ENCODE measurements at regions not wholly inside any gene's neighbourhood (a gene's known extent, or its start where the extent isn't known, plus 50 kb on each side); places are given as distances from the start of the nearest gene placed in this dataset.

GRCh38 chr15:92749216-92749615 is 93.6 kb upstream of the FAM174B start:
- Histone ChIP-seq H3K27ac (ENCODE audit: low read depth, low read length) (no peak overlapping the region), H3K4me1 (replicated peaks in 1 of 4; ENCODE audit: control insufficient read depth in 3 of 4, insufficient read depth in 4 of 4, low read length in 3 of 4) (no peaks in the 10 kb centered on the region), H3K27me3 (replicated peaks in 1 of 4; ENCODE audit: control insufficient read depth in 3 of 4, extremely low read depth in 1 of 4, insufficient read depth in 3 of 4, low read length in 3 of 4) (no peaks in the 10 kb centered on the region), H3K4me2 (ENCODE audit: insufficient read depth in 1 of 2, low read depth in 2 of 2, low read length in 2 of 2) (no peak overlapping the region), H3K9ac (replicated peaks in 1 of 4; ENCODE audit: extremely low read depth in 1 of 4, low read depth in 3 of 4, low read length in 3 of 4) (no peak overlapping the region), H4K8ac (ENCODE audit: extremely low read depth, insufficient read depth, low read length) (no peak overlapping the region), H3K23me2 (ENCODE audit: low read depth, low read length) (no peaks in the 10 kb centered on the region), H2BK120ac (replicated peaks; ENCODE audit: low read depth, low read length) (no peak overlapping the region), H2BK20ac (ENCODE audit: low read length) (no peak overlapping the region), H3K36me3 (ENCODE audit: control insufficient read depth in 2 of 4, insufficient read depth in 4 of 4, low read length in 3 of 4) (no peaks in the 10 kb centered on the region), H3K14ac (ENCODE audit: insufficient read length) (no peak overlapping the region), H2AK5ac (ENCODE audit: low read depth, low read length) (no peak overlapping the region), H2AFZ (ENCODE audit: low read length) (no peak overlapping the region), H3K56ac (replicated peaks; ENCODE audit: insufficient read length, low read depth, low read length) (no peak overlapping the region), H4K91ac (replicated peaks; ENCODE audit: insufficient read length, low read length) (no peak overlapping the region), H3K4me3 (ENCODE audit: extremely low read depth in 1 of 4, insufficient read depth in 2 of 4, low read depth in 3 of 4, low read length in 4 of 4) (no peak overlapping the region), H2BK12ac (ENCODE audit: low read depth, low read length) (no peak overlapping the region), H3K79me1 (ENCODE audit: low read depth, low read length) (no peaks in the 10 kb centered on the region), H2BK15ac (ENCODE audit: low read length) (no peak overlapping the region), H3K18ac (ENCODE audit: extremely low read depth, low read length) (no peak overlapping the region), H3K9me3 (ENCODE audit: insufficient read depth in 2 of 2, low read depth in 1 of 2, low read length in 1 of 2) (no peaks in the 10 kb centered on the region), H4K5ac (ENCODE audit: insufficient read length, low read depth, low read length) (no peak overlapping the region), H3K23ac (ENCODE audit: insufficient read length) (no peak overlapping the region), H2BK5ac (ENCODE audit: low read depth, low read length) (no peak overlapping the region), H3K79me2 (ENCODE audit: control insufficient read depth in 1 of 2, insufficient read depth in 2 of 2, low read length in 2 of 2) (no peaks in the 10 kb centered on the region), H3K4ac (replicated peaks; ENCODE audit: insufficient read length, low read depth, low read length) (no peak overlapping the region), H4K20me1 (replicated peaks in 1 of 2; ENCODE audit: control insufficient read depth in 1 of 2, insufficient read depth in 2 of 2, low read length in 2 of 2) (no peaks in the 10 kb centered on the region)
- FAIRE-seq: no peak
- 91% methylated on average over 4 of the region's 4 CpGs; no CpG with 5 or more reads in 1 of the 2 experiments for WGBS, 2 experiments (ENCODE audit: extremely low coverage in 1 of 2, insufficient coverage in 1 of 2, insufficient read length in 1 of 2, insufficient replicate concordance in 2 of 2, low coverage in 1 of 2, low lambda C conversion rate in 2 of 2, missing lambda C conversion rate in 1 of 2)
- TF ChIP-seq SP4 (IDR thresholded peaks at IDR 0.05; ENCODE audit: low read length): no peak
- TF ChIP-seq, protein P1, sequence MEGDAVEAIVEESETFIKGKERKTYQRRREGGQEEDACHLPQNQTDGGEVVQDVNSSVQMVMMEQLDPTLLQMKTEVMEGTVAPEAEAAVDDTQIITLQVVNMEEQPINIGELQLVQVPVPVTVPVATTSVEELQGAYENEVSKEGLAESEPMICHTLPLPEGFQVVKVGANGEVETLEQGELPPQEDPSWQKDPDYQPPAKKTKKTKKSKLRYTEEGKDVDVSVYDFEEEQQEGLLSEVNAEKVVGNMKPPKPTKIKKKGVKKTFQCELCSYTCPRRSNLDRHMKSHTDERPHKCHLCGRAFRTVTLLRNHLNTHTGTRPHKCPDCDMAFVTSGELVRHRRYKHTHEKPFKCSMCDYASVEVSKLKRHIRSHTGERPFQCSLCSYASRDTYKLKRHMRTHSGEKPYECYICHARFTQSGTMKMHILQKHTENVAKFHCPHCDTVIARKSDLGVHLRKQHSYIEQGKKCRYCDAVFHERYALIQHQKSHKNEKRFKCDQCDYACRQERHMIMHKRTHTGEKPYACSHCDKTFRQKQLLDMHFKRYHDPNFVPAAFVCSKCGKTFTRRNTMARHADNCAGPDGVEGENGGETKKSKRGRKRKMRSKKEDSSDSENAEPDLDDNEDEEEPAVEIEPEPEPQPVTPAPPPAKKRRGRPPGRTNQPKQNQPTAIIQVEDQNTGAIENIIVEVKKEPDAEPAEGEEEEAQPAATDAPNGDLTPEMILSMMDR (IDR thresholded peaks at IDR 0.05; ENCODE audit: control extremely low read depth in 1 of 3, insufficient read depth in 1 of 3, low read depth in 1 of 3, low read length in 3 of 3): no peak
- TF ChIP-seq EP300 (IDR thresholded peaks at IDR 0.05; ENCODE audit: borderline replicate concordance in 1 of 2, low read depth in 2 of 2, low read length in 2 of 2): no peak
- no peak for TF ChIP-seq RBBP5 (IDR thresholded peaks at IDR 0.05; ENCODE audit: borderline replicate concordance, low read depth, low read length)
- no peak for TF ChIP-seq PHF8 (conservative IDR thresholded peaks at IDR 0.05; ENCODE audit: low read depth, low read length)
- CTCF ChIA-PET (ENCODE audit: partially characterized antibody): interaction anchor here (0.6 to 1.2 kb wide), 2 partner anchors 31 to 185 kb away, joined by 3 read pairs; no protein-coding TSS in a partner anchor
- no peak for DNase-seq (ENCODE audit: low read depth in 1 of 2, low spot score in 2 of 2)
- POLR2A ChIA-PET (ENCODE audit: partially characterized antibody): interaction anchor here (0.6 kb wide), 2 partner anchors 144 to 1384 kb away, joined by 3 read pairs; no protein-coding TSS in a partner anchor
